NB4 (cell line): ENCODE measurements at regions not wholly inside any gene's neighbourhood (a gene's known extent, or its start where the extent isn't known, plus 50 kb on each side); places are given as distances from the start of the nearest gene placed in this dataset.
"Not testable (repeated sequence)": the region's sequence is repeated elsewhere in the genome, so short reads cannot be mapped to it uniquely, and the experiment has no call there.

Experiments used
- DNase-seq: peaks from one replicate; pipeline ENCODE4 v3.0.0; 2010; ENCODE audit warnings: low read depth
- H3K4me3 ChIP-seq: one replicate; pipeline ENCODE4 v1.5.1; 2011; ENCODE audit warnings: mild to moderate bottlenecking, low read depth, low read length, moderate library complexity
- MYC ChIP-seq: IDR thresholded peaks from 2 replicates; pipeline ENCODE4 v1.6.1; 2011; ENCODE audit warnings: low read depth, low read length
- POLR2A ChIP-seq: IDR thresholded peaks from 2 replicates; pipeline ENCODE4 v1.6.1; 2011; ENCODE audit warnings: mild to moderate bottlenecking; ENCODE audit not compliant: insufficient read length; ENCODE audit errors: extremely low read depth
- TF ChIP-seq, protein P1 (sequence below): IDR thresholded peaks from one replicate; pipeline ENCODE4 v1.5.1; 2012; ENCODE audit warnings: low read depth, low read length
- TF ChIP-seq, protein P2 (sequence below): IDR thresholded peaks from 2 replicates; pipeline ENCODE4 v1.6.1; 2011; ENCODE audit warnings: low read depth, low read length

DNA sequence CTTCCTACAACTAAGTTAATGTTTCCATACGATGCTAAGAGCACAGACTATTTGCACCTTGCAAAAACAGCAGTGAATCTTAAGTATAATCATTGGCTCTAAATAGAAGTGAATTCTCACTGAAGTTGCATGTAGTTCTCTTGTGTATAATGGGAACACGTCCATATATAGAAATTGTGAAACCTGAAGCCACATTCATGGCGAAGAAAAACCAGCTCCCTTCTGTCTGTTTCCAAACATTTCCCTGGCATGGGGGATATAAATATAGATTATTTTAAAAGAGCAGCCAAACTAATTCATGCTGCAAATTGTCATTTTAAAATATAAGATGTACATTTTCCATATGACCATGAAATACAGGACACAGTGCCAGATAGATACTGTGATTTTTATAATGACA is 71.1 kb downstream of the TRAM1L1 start:
- no peak for DNase-seq
- no peak overlapping the region for H3K4me3 ChIP-seq
- TF ChIP-seq MYC, result no peak
- TF ChIP-seq, protein P1, sequence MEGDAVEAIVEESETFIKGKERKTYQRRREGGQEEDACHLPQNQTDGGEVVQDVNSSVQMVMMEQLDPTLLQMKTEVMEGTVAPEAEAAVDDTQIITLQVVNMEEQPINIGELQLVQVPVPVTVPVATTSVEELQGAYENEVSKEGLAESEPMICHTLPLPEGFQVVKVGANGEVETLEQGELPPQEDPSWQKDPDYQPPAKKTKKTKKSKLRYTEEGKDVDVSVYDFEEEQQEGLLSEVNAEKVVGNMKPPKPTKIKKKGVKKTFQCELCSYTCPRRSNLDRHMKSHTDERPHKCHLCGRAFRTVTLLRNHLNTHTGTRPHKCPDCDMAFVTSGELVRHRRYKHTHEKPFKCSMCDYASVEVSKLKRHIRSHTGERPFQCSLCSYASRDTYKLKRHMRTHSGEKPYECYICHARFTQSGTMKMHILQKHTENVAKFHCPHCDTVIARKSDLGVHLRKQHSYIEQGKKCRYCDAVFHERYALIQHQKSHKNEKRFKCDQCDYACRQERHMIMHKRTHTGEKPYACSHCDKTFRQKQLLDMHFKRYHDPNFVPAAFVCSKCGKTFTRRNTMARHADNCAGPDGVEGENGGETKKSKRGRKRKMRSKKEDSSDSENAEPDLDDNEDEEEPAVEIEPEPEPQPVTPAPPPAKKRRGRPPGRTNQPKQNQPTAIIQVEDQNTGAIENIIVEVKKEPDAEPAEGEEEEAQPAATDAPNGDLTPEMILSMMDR, result no peak
- TF ChIP-seq, protein P2, sequence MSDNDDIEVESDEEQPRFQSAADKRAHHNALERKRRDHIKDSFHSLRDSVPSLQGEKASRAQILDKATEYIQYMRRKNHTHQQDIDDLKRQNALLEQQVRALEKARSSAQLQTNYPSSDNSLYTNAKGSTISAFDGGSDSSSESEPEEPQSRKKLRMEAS, result no peak
- TF ChIP-seq POLR2A, result no peak

DNA sequence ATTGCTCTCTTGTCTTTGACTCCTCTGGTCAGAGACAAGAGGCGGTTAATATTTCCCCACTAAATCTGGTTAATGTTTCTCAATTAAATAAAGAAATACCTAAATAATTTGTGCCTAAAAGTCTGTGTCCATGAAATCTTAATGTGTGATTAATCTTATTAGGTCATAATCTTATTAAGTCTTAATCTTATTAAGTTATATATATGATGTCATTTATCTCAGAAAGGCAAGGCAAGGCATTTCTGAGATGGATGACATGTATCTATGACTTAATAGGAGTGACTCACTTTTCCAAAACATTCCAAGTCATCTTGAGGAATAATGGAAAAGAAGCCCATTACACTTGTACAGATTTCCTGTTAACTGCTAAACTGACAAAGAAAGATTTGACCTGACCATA is 74.7 kb downstream of the TRAM1L1 start:
- DNase-seq, result no peak
- no peak overlapping the region for H3K4me3 ChIP-seq
- TF ChIP-seq MYC, result no peak

DNA sequence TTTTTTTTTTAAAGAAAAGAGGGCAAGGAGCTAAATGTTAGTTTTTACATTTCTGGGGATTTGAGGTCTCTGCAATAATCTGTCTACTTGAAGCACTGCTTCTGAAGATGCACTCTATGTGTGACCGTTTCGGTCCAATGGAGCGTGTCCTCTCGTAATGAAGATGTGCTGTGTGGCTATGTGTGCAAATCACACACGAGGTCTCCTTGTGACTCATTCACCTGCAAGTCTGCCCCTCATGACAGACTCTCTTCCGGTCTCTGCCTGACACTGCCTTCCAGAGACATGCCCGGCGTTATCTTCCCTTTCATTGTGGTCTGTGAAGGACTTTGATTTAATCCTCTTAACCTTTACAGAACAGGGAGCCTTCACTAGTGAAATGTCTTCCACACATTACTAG is 84.3 kb downstream of the TRAM1L1 start:
- H3K4me3 ChIP-seq, result no peak overlapping the region
- TF ChIP-seq, protein P2, result no peak
- no peak for TF ChIP-seq MYC
- TF ChIP-seq, protein P1, result no peak
- no peak for TF ChIP-seq POLR2A
- no peak for DNase-seq

DNA sequence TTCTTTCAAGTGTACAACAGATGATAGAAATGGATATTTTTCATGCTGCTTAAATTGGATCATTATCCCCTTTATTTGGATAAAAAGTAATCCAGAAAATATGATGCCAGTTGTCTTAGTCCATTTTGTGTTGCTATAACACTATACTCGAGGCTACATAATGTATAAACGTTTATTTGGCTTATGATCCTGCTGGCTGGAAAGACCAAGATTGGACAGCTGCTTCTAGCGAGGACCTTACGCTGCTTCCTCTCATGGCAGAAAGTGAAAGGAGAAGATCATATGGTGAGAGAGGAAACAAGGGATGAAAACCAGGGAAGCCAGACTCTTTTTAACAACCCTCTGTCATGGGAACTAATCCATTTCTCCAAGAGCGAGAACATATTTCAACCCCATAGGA is 102.7 kb downstream of the TRAM1L1 start:
- DNase-seq, result no peak
- TF ChIP-seq MYC (no peak), POLR2A (no peak)
- TF ChIP-seq, protein P1, result no peak
- TF ChIP-seq, protein P2, result no peak

DNA sequence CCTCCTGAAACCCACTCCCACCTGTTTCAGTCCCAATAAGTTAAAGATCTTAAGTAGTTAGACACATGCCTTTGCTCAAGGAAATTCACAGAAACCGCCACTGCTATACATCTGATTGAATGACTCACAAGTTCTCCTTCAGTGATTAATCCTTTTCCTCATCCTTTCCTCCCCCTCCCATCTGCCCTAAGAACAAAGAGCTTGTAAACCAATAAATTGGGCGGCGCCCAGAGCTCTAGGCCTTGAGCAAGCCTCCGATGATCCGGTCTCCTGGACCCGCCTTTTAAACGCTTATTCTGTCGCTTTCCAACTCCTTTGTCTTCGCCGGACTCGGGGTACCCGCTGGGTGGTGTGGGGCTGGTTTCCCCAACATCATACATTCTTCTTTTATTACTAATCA is 104.9 kb downstream of the TRAM1L1 start:
- H3K4me3 ChIP-seq, DNase-seq: not testable (repeated sequence)

More for the DNA sequence above, 102.7 kb downstream of the TRAM1L1 start:
- no peak overlapping the region for H3K4me3 ChIP-seq

DNA sequence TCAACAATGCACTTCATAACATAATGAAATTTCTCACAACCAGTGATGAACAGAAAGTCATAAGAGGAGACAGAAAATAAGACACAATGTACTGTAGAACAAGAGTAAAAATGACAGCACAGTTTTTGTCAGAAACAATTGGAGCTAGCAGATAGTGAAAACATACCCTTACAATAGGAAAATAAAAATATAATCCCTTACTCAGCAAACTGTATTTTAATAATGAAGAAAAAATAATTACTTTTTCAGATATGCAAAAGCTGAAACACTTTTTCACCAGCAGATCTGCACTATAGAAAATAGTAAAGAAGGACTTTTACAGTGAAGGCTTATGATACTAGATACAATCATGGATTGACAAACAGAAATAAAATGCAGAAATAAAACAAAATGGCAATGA is 126.3 kb downstream of the TRAM1L1 start:
- no peak for DNase-seq
- TF ChIP-seq POLR2A (no peak), MYC (no peak)
- TF ChIP-seq, protein P2, result no peak
- TF ChIP-seq, protein P1, result no peak
- H3K4me3 ChIP-seq, result no peak overlapping the region

DNA sequence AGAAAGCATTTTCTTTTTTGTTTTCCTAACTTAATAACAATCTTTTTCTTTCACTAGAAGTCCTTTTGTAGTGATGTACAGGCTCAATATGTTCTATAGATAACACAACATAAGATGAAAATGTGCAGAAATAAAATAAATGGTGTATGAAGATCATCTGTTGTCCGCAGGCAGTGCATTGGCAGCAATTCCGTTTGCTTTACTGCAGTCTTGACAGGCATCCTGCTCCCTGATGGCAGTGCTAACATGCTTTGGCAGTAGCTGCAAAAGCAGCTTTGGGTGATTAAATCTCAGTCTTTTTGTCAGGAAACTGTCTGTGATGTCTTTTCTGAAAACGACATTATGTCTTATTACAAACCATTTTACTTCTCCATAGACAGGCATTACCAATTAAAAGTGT is 131.4 kb downstream of the TRAM1L1 start:
- TF ChIP-seq, protein P1, result no peak
- TF ChIP-seq MYC (no peak), POLR2A (no peak)
- TF ChIP-seq, protein P2, result no peak
- no peak overlapping the region for H3K4me3 ChIP-seq
- no peak for DNase-seq
